Bronchial epithelial cell (primary cell): ENCODE measurements at regions not wholly inside any gene's neighbourhood (a gene's known extent, or its start where the extent isn't known, plus 50 kb on each side); places are given as distances from the start of the nearest gene placed in this dataset.

Experiments
- DNase-seq: peaks from one replicate; pipeline ENCODE4 v3.0.0-alpha.2; 2010; ENCODE audit warnings: low read depth
- FAIRE-seq: peaks from 2 replicates; lab custom pipeline; 2011; peaks lifted over from hg19 to GRCh38; lab: Jason Lieb, UNC
- H3K27me3 ChIP-seq: 2 replicates; pipeline ENCODE4 v1.5.1; 2011; ENCODE audit warnings: low read length; ENCODE audit not compliant: control insufficient read depth, insufficient read depth
- H3K36me3 ChIP-seq: 2 replicates; pipeline ENCODE4 v1.5.1; 2011; ENCODE audit warnings: low read length; ENCODE audit not compliant: control insufficient read depth, insufficient read depth
- H3K4me3 ChIP-seq: 2 replicates; pipeline ENCODE4 v1.5.1; 2011; ENCODE audit warnings: mild to moderate bottlenecking, low read depth, low read length, control low read depth
- CTCF ChIP-seq: IDR thresholded peaks from 2 replicates; pipeline ENCODE4 v1.5.1; 2011; ENCODE audit warnings: mild to moderate bottlenecking, moderate library complexity, low read length, control low read depth, inconsistent platforms; ENCODE audit not compliant: insufficient read depth, severe bottlenecking

DNA sequence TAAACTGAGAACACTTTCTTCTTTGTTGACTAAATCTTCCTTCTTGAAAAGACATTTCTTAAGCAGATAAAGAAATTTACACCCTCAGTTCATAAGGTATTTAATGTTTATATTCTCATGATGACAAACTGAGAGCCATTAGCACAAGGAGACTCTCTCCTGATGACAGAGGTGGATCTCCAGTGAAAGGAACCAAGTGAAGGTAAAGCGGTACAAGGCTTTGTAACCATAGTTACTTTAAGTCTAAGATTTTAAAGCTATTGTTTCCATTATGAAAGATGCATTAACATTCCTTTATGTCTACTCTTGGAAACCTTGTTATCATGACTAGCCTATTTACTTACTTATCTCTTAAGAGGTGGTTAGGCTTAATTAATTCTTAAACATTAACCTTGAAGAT is 737.1 kb downstream of the MECOM start:
- TF ChIP-seq CTCF, result no peak
- Histone ChIP-seq H3K4me3 (no peak overlapping the region), H3K36me3 (no peaks in the 10 kb centered on the region), H3K27me3 (no peaks in the 10 kb centered on the region)
- FAIRE-seq (no peak), DNase-seq (no peak)

DNA sequence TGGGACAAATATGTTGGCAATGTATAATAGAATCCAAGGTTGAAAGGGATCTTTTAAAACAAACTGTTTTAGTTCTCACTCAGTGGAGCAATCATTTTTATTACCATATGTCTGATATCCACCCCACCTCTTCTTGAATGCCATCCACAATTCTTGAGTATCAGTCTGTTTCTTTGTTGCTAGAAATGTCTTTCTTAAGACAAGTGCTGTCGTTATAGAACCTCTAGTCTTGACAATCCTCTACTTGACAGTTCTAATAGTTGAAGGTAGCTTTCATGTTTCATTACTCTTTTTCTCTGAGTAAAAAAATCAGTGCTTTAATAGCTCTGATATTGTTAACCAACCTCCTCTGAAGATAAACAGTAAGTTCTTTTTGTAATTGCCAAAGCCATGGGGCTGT is 737.9 kb downstream of the MECOM start:
- no peaks in the 10 kb centered on the region for H3K27me3 ChIP-seq

DNA sequence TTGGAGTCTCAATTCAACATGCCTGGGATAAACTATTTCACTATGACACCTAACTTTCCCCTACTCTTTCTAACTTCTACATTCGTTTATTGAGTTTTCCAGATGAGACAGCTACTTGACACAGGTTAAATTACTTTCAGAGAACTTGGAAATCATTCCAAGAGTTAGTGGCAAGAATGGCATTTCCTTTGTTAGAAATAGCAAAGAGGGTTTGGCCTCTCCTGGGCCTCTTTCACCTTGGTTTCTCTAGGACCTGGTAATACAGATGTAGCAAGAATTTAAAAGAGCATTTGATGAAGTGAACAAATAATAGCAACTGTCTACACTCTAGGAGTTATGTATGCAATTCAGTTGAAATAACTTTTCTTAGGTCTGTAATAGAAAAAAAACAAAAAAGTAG is 748.9 kb downstream of the MECOM start:
- Histone ChIP-seq H3K36me3 (no peaks in the 10 kb centered on the region), H3K27me3 (no peaks in the 10 kb centered on the region), H3K4me3 (no peak overlapping the region)
- peak; percentile 58 for DNase-seq
- no peak for TF ChIP-seq CTCF
- FAIRE-seq, result no peak

More for the DNA sequence above, 737.9 kb downstream of the MECOM start:
- no peaks in the 10 kb centered on the region for H3K36me3 ChIP-seq
- H3K4me3 ChIP-seq, result no peak overlapping the region
- no peak for FAIRE-seq
- TF ChIP-seq CTCF, result no peak
- no peak for DNase-seq

DNA sequence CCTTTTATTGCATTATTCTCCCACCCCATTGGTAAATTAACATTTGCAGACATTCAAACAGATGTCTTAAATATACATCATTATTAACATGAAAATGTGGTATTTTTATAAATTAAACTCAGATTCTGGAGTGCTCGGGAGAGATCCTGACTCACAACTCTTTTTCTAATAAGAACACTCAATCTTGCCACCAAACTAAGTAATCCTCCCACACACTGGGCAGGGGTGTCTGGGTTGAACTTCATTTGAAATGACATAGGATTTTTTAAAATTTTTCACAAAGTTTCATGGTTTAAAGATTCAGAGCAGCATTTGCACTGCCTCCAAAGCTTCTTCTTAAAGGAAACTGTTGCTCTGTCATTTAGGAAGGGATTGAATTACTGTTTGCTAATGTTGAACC is 754.3 kb downstream of the MECOM start:
- no peaks in the 10 kb centered on the region for H3K27me3 ChIP-seq
- no peak for DNase-seq
- no peak for FAIRE-seq
- no peaks in the 10 kb centered on the region for H3K36me3 ChIP-seq
- TF ChIP-seq CTCF, result no peak
- H3K4me3 ChIP-seq, result no peak overlapping the region

GRCh38 chr3:168895419-168895818 is 768.1 kb downstream of the MECOM start:
- no peak overlapping the region for H3K4me3 ChIP-seq
- FAIRE-seq (no peak), DNase-seq (no peak)
- TF ChIP-seq CTCF, result no peak
- no peaks in the 10 kb centered on the region for H3K36me3 ChIP-seq
- no peaks in the 10 kb centered on the region for H3K27me3 ChIP-seq

GRCh38 chr3:168894214-168894613 is 769.3 kb downstream of the MECOM start:
- no peak for TF ChIP-seq CTCF
- H3K27me3 ChIP-seq, result no peaks in the 10 kb centered on the region
- no peak overlapping the region for H3K4me3 ChIP-seq
- DNase-seq (no peak), FAIRE-seq (no peak)
- no peaks in the 10 kb centered on the region for H3K36me3 ChIP-seq
